ENCODE measurements at regions not wholly inside any gene's neighbourhood (a gene's known extent, or its start where the extent isn't known, plus 50 kb on each side); places are given as distances from the start of the nearest gene placed in this dataset.
"Not testable (repeated sequence)": the region's sequence is repeated elsewhere in the genome, so short reads cannot be mapped to it uniquely, and the experiment has no call there.

- DNase-seq, result no peak
These were observed 161.7 kb downstream of the SMARCA1 start for GRCh38 chrX:129361576-129361975.

- DNase-seq, result peak; percentile 7
These were observed 163.1 kb downstream of the SMARCA1 start for GRCh38 chrX:129360175-129360574.

- DNase-seq, result no peak
These were observed 164.0 kb downstream of the SMARCA1 start for GRCh38 chrX:129359269-129359668.

GRCh38 chrX:129357428-129357827, 165.9 kb downstream of the SMARCA1 start:
- DNase-seq, result not testable (repeated sequence)

GRCh38 chrX:129347291-129347690, 176.0 kb downstream of the SMARCA1 start:
- no peak for DNase-seq

- DNase-seq, result no peak
These were observed 176.7 kb downstream of the SMARCA1 start for GRCh38 chrX:129346574-129346973.

GRCh38 chrX:129337264-129337663, 186.0 kb downstream of the SMARCA1 start:
- not testable (repeated sequence) for DNase-seq

GRCh38 chrX:129323115-129323514, 200.2 kb downstream of the SMARCA1 start:
- no peak for DNase-seq

GRCh38 chrX:129318375-129318774, 204.9 kb downstream of the SMARCA1 start:
- no peak for DNase-seq

GRCh38 chrX:129316461-129316860, 206.8 kb downstream of the SMARCA1 start:
- no peak for DNase-seq

- no peak for DNase-seq
These were observed 213.3 kb downstream of the SMARCA1 start for GRCh38 chrX:129310000-129310399.

GRCh38 chrX:129262912-129263311, 260.4 kb downstream of the SMARCA1 start:
- no peak for DNase-seq

- not testable (repeated sequence) for DNase-seq
These were observed 267.8 kb downstream of the SMARCA1 start for GRCh38 chrX:129255516-129255915.

- no peak for DNase-seq
These were observed 273.7 kb downstream of the SMARCA1 start for GRCh38 chrX:129249563-129249962.

GRCh38 chrX:129247642-129248041, 275.6 kb downstream of the SMARCA1 start:
- no peak for DNase-seq

- DNase-seq, result no peak
These were observed 283.9 kb downstream of the SMARCA1 start for GRCh38 chrX:129239371-129239770.

GRCh38 chrX:129238011-129238410, 285.3 kb downstream of the SMARCA1 start:
- DNase-seq, result no peak

- DNase-seq, result no peak
These were observed 287.4 kb downstream of the SMARCA1 start for GRCh38 chrX:129235903-129236302.

- DNase-seq, result no peak
These were observed 289.5 kb downstream of the SMARCA1 start for GRCh38 chrX:129233786-129234185.

- DNase-seq, result no peak
These were observed 292.3 kb downstream of the SMARCA1 start for GRCh38 chrX:129230850-129231512.

GRCh38 chrX:129230168-129230567, 293.1 kb downstream of the SMARCA1 start:
- no peak for DNase-seq

- no peak for DNase-seq
These were observed 295.9 kb downstream of the SMARCA1 start for GRCh38 chrX:129227366-129227765.

- no peak for DNase-seq
These were observed 329.9 kb downstream of the SMARCA1 start for GRCh38 chrX:129193357-129193756.

GRCh38 chrX:129188231-129188630, 335.1 kb downstream of the SMARCA1 start:
- no peak for DNase-seq

GRCh38 chrX:129176710-129177109, 346.6 kb downstream of the SMARCA1 start:
- DNase-seq, result no peak
